Activated CD8-positive, alpha-beta T cell treated with anti-CD3 and anti-CD28 coated beads, Interleukin-2, amount 10 ng/mL, durations not matched to agents 7 days and 5 days (primary cell): ENCODE measurements at regions not wholly inside any gene's neighbourhood (a gene's known extent, or its start where the extent isn't known, plus 50 kb on each side); places are given as distances from the start of the nearest gene placed in this dataset.
A peak's percentile ranks its signal among the peaks of the same experiment; 100 is the strongest.

Experiments used
- ATAC-seq: fragments of 150-1000 bp; cut with Tn5 transposase; one replicate; pipeline ENCODE4 v1.10.0; 2021; ENCODE audit warnings: moderate library complexity
- CTCF ChIA-PET: fragments of 350-600 bp; sonication (Branson Sonifier 250); formaldehyde crosslinking; loops from one replicate; lab custom pipeline; 2021; ENCODE audit warnings: antibody characterized with exemption; lab: Charles Lee
- POLR2A ChIA-PET: fragments of 350-600 bp; sonication (Branson Sonifier 250); formaldehyde crosslinking; loops from one replicate; lab custom pipeline; 2021; ENCODE audit warnings: antibody characterized with exemption; lab: Charles Lee
- DNase-seq: peaks from one replicate; pipeline ENCODE4 v3.0.0-alpha.2; 2020
- H3K27ac Mint-ChIP-seq: one replicate; pipeline ENCODE4 v1.8.0; 2021; ENCODE audit warnings: mild to moderate bottlenecking, mixed read lengths
- H3K27me3 Mint-ChIP-seq: one replicate; pipeline ENCODE4 v1.8.0; 2021; ENCODE audit warnings: low read depth, mixed read lengths
- H3K36me3 Mint-ChIP-seq: one replicate; pipeline ENCODE4 v1.8.0; 2021; ENCODE audit warnings: low read depth, mixed read lengths
- H3K4me1 Mint-ChIP-seq: one replicate; pipeline ENCODE4 v1.8.0; 2021; ENCODE audit warnings: low read depth, mixed read lengths
- H3K4me3 Mint-ChIP-seq: one replicate; pipeline ENCODE4 v1.8.0; 2021; ENCODE audit warnings: mild to moderate bottlenecking, mixed read lengths
- H3K9me3 Mint-ChIP-seq: one replicate; pipeline ENCODE4 v1.8.0; 2022; ENCODE audit warnings: mixed read lengths; ENCODE audit not compliant: insufficient read depth

- H3K9me3 Mint-ChIP-seq, result no peaks in the 10 kb centered on the region
- H3K36me3 Mint-ChIP-seq, result no peaks in the 10 kb centered on the region
- ATAC-seq, result no peak
- H3K4me3 Mint-ChIP-seq, result no peak overlapping the region
- peaks cover 11% of the 10 kb centered on the region for H3K27me3 Mint-ChIP-seq
- CTCF ChIA-PET, result no interaction called here
- POLR2A ChIA-PET, result no interaction called here
- no peak overlapping the region for H3K27ac Mint-ChIP-seq
- no peaks in the 10 kb centered on the region for H3K4me1 Mint-ChIP-seq
- DNase-seq, result no peak
Measured at GRCh38 chr16:27123795-27124409, 57.2 kb downstream of the C16orf82 start.

GRCh38 chr16:27127308-27127707 is 60.6 kb downstream of the C16orf82 start:
- Mint-ChIP-seq H3K4me3 (no peak overlapping the region), H3K27me3 (peaks cover 6% of the 10 kb centered on the region), H3K9me3 (peaks cover 10% of the 10 kb centered on the region), H3K27ac (no peak overlapping the region), H3K36me3 (no peaks in the 10 kb centered on the region), H3K4me1 (no peaks in the 10 kb centered on the region)
- CTCF ChIA-PET, result no interaction called here
- no peak for DNase-seq
- POLR2A ChIA-PET, result no interaction called here
- no peak for ATAC-seq

- ATAC-seq, result no peak
- DNase-seq, result no peak
Measured at GRCh38 chr16:27129401-27129800, 62.7 kb downstream of the C16orf82 start.

GRCh38 chr16:27138257-27138656 is 65.1 kb upstream of the KDM8 start:
- H3K27ac Mint-ChIP-seq, result peak overlapping the region; percentile 85
- ChIA-PET POLR2A (no interaction called here), CTCF (no interaction called here)
- no peak for ATAC-seq
- H3K27me3 Mint-ChIP-seq, result peaks cover 22% of the 10 kb centered on the region
- H3K4me1 Mint-ChIP-seq, result peaks cover 3% of the 10 kb centered on the region
- H3K9me3 Mint-ChIP-seq, result no peaks in the 10 kb centered on the region
- DNase-seq, result no peak
- H3K4me3 Mint-ChIP-seq, result peak overlapping the region; percentile 19
- peaks cover 7% of the 10 kb centered on the region for H3K36me3 Mint-ChIP-seq

More at GRCh38 chr16:27129401-27129800, 62.7 kb downstream of the C16orf82 start:
- ChIA-PET CTCF (no interaction called here), POLR2A (no interaction called here)
- Mint-ChIP-seq H3K36me3 (no peaks in the 10 kb centered on the region), H3K9me3 (peaks cover 10% of the 10 kb centered on the region), H3K4me3 (no peak overlapping the region), H3K27ac (no peak overlapping the region), H3K27me3 (peaks cover 6% of the 10 kb centered on the region), H3K4me1 (no peaks in the 10 kb centered on the region)

- CTCF ChIA-PET, result interaction anchor here (1.5 kb wide), 1 partner anchor 10 kb away, joined by 6 read pairs; no protein-coding TSS in a partner anchor
- ATAC-seq, result no peak
Measured at GRCh38 chr16:27145630-27146029, 57.7 kb upstream of the KDM8 start.

GRCh38 chr16:27149986-27150385 is 53.3 kb upstream of the KDM8 start:
- H3K9me3 Mint-ChIP-seq, result peaks cover 3% of the 10 kb centered on the region
- ChIA-PET POLR2A (no interaction called here), CTCF (interaction anchor here (3.4 kb wide), 1 partner anchor 20 kb away, joined by 22 read pairs; no protein-coding TSS in a partner anchor)
- no peak overlapping the region for H3K4me3 Mint-ChIP-seq
- H3K4me1 Mint-ChIP-seq, result peaks cover 8% of the 10 kb centered on the region
- DNase-seq, result no peak
- peaks cover 2% of the 10 kb centered on the region for H3K27me3 Mint-ChIP-seq
- H3K27ac Mint-ChIP-seq, result no peak overlapping the region
- ATAC-seq, result no peak
- H3K36me3 Mint-ChIP-seq, result no peaks in the 10 kb centered on the region

More at GRCh38 chr16:27145630-27146029, 57.7 kb upstream of the KDM8 start:
- no peak for DNase-seq
- no peak overlapping the region for H3K4me3 Mint-ChIP-seq
- H3K9me3 Mint-ChIP-seq, result peaks cover 3% of the 10 kb centered on the region
- peaks cover 7% of the 10 kb centered on the region for H3K27me3 Mint-ChIP-seq
- POLR2A ChIA-PET, result no interaction called here
- H3K4me1 Mint-ChIP-seq, result no peaks in the 10 kb centered on the region
- no peaks in the 10 kb centered on the region for H3K36me3 Mint-ChIP-seq
- no peak overlapping the region for H3K27ac Mint-ChIP-seq

- Mint-ChIP-seq H3K36me3 (no peaks in the 10 kb centered on the region), H3K27me3 (no peaks in the 10 kb centered on the region), H3K4me1 (peaks cover 17% of the 10 kb centered on the region), H3K27ac (no peak overlapping the region), H3K4me3 (no peak overlapping the region), H3K9me3 (peaks cover 3% of the 10 kb centered on the region)
- DNase-seq, result no peak
- no peak for ATAC-seq
- CTCF ChIA-PET, result interaction anchor here (1.0 to 4.7 kb wide), 3 partner anchors 18 to 216 kb away, joined by 3 to 26 read pairs (median 22); no protein-coding TSS in a partner anchor
- POLR2A ChIA-PET, result no interaction called here
Measured at GRCh38 chr16:27152121-27152520, 51.2 kb upstream of the KDM8 start.

- no peak overlapping the region for H3K4me3 Mint-ChIP-seq
- ChIA-PET CTCF (interaction anchor here (0.7 to 4.7 kb wide), 5 partner anchors 17 to 215 kb away, joined by 3 to 26 read pairs (median 3); no protein-coding TSS in a partner anchor), POLR2A (interaction anchor here (0.6 kb wide), 1 partner anchor 18 kb away, joined by 4 read pairs; no protein-coding TSS in a partner anchor)
- H3K4me1 Mint-ChIP-seq, result peaks cover 17% of the 10 kb centered on the region
- no peak for DNase-seq
- no peak for ATAC-seq
- no peaks in the 10 kb centered on the region for H3K36me3 Mint-ChIP-seq
- H3K27me3 Mint-ChIP-seq, result no peaks in the 10 kb centered on the region
- no peaks in the 10 kb centered on the region for H3K9me3 Mint-ChIP-seq
- H3K27ac Mint-ChIP-seq, result no peak overlapping the region
Measured at GRCh38 chr16:27152801-27153200, 50.5 kb upstream of the KDM8 start.
